SK-N-DZ (cell line): ENCODE measurements at regions not wholly inside any gene's neighbourhood (a gene's known extent, or its start where the extent isn't known, plus 50 kb on each side); places are given as distances from the start of the nearest gene placed in this dataset.
A peak's percentile ranks its signal among the peaks of the same experiment; 100 is the strongest.
"Not testable (repeated sequence)": the region's sequence is repeated elsewhere in the genome, so short reads cannot be mapped to it uniquely, and the experiment has no call there.

Experiments
- DNase-seq: peaks from one replicate; pipeline ENCODE4 v3.0.0-alpha.2; 2015; ENCODE audit warnings: low spot score

GRCh38 chr10:9097206-9097990 lies 1042.9 kb downstream of the GATA3 start:
- DNase-seq: no peak

- DNase-seq: no peak
Observed at GRCh38 chr10:9097991-9098306, 1043.5 kb downstream of the GATA3 start.

- no peak for DNase-seq
Observed at GRCh38 chr10:9102026-9102425, 1047.5 kb downstream of the GATA3 start.

DNA sequence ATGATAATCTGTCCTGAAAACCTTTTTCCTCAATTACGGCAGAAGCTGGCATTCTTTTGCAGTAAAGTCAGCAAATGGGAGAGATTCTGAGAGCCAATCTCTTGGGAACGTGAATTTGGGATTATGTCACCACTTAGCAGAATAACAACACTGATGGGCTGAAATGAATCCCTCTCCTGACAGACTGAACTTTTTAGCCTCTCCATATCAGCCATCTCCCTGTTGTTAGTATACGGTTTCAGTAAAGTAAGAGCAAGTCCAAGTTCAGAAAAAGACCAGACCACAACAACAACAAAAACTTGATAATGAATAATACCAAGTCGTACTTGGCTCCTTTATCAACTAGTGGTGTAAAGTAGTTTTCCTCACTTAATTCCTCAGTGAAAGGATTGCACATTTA lies 1048.8 kb downstream of the GATA3 start:
- DNase-seq: no peak

DNA sequence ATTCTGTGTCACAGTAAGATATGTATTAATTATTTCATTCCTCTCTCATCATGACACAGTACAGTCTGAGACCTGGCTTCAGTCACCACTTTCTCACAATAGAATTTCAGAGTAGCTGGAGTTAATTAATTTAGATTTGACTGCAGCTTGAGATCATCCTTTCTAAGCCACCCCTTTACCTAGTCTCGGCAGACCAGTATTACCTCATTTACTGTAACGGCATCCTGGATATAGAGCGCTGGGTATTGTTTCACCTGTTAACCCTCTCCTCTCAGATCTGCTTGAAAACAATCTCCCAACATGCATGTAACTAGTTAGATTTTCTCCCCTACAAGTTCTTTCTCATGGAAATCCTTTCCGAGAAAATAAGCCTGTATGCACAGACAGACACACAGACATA lies 1057.5 kb downstream of the GATA3 start:
- peak; percentile 73 for DNase-seq

- no peak for DNase-seq
Observed at GRCh38 chr10:9126728-9127127, 1072.2 kb downstream of the GATA3 start.

GRCh38 chr10:9137368-9137767 lies 1082.9 kb downstream of the GATA3 start:
- no peak for DNase-seq

GRCh38 chr10:9138829-9139228 lies 1084.3 kb downstream of the GATA3 start:
- DNase-seq: not testable (repeated sequence)

- no peak for DNase-seq
Observed at GRCh38 chr10:9140373-9140772, 1085.9 kb downstream of the GATA3 start.

DNA sequence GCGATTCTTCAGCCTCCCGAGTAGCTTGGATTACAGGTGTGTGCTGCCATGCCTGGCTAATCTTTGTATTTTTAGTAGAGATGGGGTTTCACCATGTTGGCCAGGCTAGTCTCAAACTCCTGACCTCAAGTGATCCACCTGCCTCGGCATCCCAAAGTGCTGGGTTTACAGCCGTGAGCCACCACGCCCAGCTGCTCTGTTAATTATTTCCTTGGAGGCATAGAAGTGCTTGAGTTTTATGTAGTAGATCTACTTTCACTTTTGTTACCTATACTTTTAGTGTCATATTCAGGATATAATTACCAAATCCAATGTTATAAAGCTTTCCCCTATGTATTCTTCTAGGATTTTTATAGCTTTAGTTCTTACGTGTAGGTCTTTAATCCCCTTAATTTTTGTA lies 1093.0 kb downstream of the GATA3 start:
- no peak for DNase-seq

GRCh38 chr10:9149134-9149533 lies 1094.6 kb downstream of the GATA3 start:
- DNase-seq: peak; percentile 95

DNA sequence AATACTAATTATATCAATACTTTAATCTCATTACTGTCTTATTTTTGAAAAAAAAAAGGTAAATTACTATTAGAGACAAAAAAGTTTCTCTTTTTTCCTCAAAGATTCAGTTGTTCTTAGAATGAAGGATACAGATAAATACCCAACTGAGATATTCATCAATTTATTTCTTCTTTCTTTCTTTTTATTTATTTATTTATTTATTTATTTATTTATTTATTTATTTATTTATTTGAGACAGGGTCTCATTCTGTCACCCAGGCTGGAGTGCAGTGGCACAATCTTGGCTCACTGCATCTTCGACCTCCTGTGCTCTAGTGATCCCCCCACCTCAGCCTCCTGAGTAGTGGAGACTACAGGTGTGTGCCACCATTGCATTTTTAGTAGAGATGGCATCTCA lies 1098.6 kb downstream of the GATA3 start:
- not testable (repeated sequence) for DNase-seq

- peak; percentile 67 for DNase-seq
Observed at GRCh38 chr10:9157656-9158055, 1103.2 kb downstream of the GATA3 start.

DNA sequence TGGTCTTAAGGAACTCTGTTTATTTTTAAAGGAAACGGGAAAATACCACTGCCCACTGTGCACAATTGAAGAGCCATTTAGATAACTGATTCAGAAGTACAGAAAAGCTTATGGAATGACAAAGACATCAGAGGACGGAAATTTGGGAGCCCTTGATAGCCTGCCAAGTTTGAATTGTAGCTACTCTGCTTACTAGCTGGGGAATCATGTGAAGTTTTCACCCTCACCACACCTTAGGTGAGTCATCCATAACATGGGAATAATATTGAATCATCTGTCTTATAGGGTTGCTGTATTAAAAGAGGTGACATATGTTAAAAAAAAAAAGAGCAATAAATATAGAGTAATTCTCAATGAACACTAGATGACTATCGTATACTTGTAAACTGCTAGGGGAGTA lies 1104.2 kb downstream of the GATA3 start:
- no peak for DNase-seq

- DNase-seq: no peak
Observed at GRCh38 chr10:9160275-9160674, 1105.8 kb downstream of the GATA3 start.

- no peak for DNase-seq
Observed at GRCh38 chr10:9163699-9164098, 1109.2 kb downstream of the GATA3 start.

- DNase-seq: no peak
Observed at GRCh38 chr10:9166770-9167169, 1112.3 kb downstream of the GATA3 start.

- no peak for DNase-seq
Observed at GRCh38 chr10:9172276-9172675, 1117.8 kb downstream of the GATA3 start.

- DNase-seq: no peak
Observed at GRCh38 chr10:9175200-9175599, 1120.7 kb downstream of the GATA3 start.

- DNase-seq: not testable (repeated sequence)
Observed at GRCh38 chr10:9183197-9183880, 1128.9 kb downstream of the GATA3 start.

GRCh38 chr10:9188022-9188810 lies 1133.7 kb downstream of the GATA3 start:
- DNase-seq: no peak

- DNase-seq: no peak
Observed at GRCh38 chr10:9189448-9189847, 1135.0 kb downstream of the GATA3 start.

- DNase-seq: no peak
Observed at GRCh38 chr10:9193120-9193519, 1138.6 kb downstream of the GATA3 start.
